HG03575 (cell line): ENCODE measurements at regions not wholly inside any gene's neighbourhood (a gene's known extent, or its start where the extent isn't known, plus 50 kb on each side); places are given as distances from the start of the nearest gene placed in this dataset.
"Not testable (repeated sequence)": the region's sequence is repeated elsewhere in the genome, so short reads cannot be mapped to it uniquely, and the experiment has no call there.

Experiments
- ATAC-seq: cut with Tn5 transposase; IDR thresholded peaks from one replicate; pipeline ENCODE4 v1.9.1; 2021; ENCODE audit not compliant: unreplicated experiment, insufficient number of reproducible peaks, low FRiP score; ENCODE audit errors: extremely low read depth

DNA sequence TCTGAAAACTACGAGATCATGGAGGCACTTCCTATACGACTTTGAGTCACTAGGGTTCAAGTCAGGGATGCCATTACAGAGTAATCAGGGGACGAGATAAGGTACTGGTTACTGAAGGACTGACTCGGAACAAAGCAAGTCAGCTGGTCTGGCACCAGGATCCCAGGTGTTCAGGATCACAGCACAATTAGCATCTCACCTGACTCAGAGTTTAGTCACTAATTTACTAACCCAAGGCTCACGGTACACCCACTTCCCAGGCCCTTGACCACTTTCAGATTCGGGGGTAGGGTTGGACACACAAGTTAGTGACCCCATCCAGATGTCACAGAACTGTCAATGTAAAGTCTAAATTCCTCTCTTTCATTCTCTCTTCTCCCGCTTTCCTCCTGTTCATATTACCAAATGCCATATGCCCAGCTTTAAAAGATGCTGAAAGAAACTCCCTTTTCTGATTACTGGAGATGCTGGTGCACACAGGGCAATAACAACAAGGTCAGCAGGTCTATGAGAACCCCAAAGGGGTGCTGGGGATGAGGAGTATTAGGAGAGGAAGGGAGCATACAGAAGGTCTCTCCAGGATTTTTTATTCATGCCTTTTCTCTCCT lies 657.8 kb downstream of the TLE1 start:
- no peak for ATAC-seq

DNA sequence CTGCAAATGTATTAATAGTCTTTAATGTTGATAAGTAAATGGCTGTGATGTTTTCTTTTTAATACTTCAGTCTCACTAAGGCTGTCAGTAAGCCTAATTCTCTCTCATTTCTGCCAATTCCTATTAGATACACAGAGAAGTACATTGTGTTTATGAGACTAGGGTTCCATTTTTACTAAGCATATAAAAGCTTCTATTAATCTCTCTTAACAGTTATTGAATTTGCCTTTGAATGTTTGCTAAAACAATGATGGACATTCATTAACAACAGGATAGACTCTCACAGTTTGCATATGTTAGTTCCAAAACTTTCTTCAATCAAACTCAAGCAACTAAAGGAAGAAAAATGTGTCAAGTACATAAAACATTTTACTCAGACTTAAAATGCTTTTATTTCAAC lies 659.3 kb downstream of the TLE1 start:
- ATAC-seq = no peak

DNA sequence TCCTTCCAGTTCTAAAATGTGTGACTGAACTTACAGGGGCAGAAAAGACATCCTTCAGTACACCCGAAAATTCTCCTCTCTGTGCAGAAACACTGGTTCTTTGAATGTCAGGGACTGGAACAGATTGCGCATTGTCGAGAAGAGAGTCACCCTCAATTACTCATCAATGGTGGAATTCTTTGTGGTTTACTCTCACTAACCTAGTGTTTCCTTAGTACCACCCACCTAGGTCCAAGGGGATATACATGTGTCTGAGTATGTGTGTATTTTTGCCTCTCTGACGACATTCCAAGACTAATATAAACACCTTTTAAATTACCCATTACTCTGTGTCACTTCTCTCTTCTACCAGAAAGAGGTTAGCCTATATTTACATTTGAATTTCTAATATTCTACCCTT lies 660.8 kb downstream of the TLE1 start:
- no peak for ATAC-seq

DNA sequence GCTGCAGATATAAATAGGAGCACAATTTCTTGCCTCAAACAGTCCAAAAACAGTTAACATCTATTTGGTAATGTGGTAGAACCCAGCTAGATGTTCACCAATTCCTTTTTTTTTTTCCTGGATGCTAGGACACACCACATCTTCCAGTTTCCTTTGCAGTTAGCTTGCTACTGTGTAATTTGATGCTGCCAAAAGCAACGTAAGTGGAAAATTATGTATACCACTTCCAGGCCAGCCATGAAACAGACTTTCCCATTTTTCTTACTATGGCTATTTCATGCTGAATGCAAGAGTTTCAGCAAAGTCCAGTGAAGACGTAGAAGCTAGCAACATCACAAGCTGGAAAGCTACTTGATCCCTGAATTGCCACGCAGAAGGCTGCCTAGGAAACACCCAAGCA lies 667.2 kb downstream of the TLE1 start:
- ATAC-seq = no peak

DNA sequence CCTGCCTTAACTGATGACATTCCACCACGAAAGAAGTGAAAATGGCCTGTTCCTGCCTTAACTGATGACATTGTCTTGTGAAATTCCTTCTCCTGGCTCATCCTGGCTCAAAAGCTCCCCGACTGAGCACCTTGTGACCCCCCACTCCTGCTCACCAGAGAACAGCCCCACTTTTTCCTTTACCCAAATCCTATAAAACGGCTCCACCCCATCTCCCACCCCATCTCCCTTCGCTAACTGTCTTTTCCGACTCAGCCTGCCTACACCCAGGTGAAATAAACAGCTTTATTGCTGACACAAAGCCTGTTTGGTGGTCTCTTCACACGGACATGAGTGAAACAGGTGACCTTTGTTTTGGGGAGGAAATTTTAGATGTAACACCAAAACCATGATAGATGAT lies 674.4 kb downstream of the TLE1 start:
- not testable (repeated sequence) for ATAC-seq

DNA sequence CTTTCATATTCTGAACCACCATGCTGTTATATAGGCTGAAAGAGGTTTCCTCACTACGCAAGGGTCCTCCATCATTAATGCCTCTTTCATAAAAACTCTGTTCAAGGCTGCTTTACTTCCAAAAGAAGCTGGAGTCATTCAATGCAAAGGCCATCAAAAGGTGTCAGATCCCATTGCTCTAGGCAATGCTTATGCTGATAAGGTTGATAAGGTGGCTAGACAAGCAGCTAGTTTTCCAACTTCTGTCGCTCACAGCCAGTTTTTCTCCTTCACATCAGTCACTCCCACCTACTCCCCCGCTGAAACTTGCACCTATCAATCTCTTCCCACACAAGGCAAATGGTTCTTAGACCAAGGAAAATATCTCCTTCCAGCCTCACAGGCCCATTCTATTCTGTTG lies 676.2 kb downstream of the TLE1 start:
- ATAC-seq = not testable (repeated sequence)

DNA sequence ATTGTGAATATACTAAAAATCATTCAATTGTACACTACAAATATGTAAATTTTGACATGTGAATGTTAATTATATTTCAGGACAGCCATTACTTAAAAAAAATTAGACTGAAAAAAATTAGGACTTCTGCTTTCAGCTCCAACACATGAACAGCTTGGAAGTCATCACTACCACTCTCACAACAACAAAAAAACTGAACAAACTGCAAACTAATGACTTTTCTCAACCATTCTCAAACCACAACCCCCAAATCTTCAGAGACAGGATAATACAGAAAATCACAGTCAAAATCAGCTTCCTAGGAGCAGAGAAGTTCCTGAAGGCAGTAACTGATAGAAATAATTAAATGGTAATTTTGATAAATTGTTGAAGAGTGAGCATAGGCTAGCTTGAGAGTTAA lies 686.4 kb downstream of the TLE1 start:
- no peak for ATAC-seq

DNA sequence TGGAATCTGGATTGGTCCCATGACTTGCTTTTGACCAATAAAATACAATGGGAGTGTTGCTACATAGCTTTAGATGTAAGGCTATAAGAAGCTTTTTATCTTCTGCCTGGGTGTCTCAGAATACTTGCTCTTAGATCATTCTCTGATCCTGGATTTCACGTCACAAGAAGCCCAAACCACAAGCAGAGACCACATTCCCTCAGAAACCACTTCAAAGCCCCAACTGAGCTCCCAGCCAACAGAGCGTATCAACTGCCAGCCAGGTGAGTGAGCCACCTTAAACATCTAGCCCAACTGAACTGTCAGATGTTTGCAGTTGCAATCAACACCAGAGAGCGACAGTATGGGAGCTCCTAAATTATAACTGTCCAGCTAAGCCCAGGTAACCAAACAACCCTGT lies 687.1 kb downstream of the TLE1 start:
- no peak for ATAC-seq

DNA sequence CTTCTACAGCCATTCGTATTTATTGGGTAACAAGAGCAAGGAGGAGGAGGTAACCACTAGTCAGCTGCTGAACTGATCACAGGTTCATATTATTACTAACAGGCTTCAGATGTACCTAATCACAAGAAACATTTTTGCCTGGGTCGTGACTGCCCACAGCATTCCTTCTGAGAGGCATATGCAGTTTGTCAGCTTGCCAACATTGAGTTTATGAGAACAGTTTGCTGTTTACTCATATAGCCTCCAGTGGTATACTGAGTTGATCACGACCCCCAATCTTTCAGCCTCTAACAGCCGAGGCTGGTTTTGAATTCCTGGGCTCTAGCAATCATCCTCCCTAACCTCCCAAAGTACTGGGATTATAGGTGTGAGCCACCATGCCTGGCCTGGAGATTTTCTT lies 693.6 kb downstream of the TLE1 start:
- ATAC-seq = no peak

DNA sequence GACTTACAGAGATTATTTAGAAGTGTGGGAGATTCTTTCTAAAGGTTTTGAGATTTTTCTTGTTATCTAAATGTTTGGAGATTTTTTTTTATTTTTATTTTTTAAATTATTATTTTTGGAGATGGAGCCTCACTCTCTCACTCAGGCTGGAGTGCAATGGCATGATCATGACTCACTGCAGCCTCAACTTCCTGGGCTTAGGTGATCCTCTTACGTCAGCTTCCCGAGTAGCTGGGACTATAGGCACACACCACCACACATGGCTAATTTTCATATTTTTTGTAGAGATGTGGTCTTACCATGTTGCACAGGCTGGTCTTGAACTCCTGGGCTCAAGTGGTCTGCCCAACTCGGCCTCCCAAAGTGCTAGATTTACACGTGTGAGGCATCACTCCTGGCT lies 694.5 kb downstream of the TLE1 start:
- ATAC-seq = no peak

DNA sequence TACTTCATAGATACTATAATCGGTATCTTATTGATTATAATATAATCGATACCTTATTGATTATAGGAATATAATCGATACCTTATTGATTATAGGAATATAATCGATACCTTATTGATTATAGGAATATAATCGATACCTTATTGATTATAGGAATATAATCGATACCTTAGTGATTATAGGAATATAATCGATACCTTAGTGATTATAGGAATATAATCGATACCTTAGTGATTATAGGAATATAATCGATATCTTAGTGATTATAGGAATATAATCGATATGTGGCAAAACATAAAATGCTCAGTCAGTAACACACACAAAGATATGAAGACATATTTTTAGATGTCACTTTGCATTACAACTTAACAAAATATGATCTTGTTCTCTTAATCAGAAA lies 703.8 kb downstream of the TLE1 start:
- ATAC-seq = not testable (repeated sequence)

DNA sequence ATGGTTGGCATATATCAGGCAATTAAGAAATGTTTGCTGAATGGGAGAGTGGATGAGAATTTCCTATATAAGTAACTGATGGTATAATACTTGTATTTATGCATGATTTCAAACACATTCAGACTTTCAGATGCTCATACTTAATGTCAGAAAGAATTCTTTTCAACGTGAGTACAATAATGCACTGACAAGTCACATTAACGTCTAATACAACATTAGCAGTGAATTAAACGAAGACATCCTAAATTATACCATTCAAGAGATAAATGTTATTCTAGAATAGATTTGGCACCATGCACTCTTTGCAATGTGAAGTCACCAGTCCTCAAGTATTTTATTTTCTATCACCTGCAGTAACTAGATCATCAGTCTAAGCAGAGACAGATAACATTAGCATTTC lies 712.9 kb downstream of the TLE1 start:
- ATAC-seq = no peak

DNA sequence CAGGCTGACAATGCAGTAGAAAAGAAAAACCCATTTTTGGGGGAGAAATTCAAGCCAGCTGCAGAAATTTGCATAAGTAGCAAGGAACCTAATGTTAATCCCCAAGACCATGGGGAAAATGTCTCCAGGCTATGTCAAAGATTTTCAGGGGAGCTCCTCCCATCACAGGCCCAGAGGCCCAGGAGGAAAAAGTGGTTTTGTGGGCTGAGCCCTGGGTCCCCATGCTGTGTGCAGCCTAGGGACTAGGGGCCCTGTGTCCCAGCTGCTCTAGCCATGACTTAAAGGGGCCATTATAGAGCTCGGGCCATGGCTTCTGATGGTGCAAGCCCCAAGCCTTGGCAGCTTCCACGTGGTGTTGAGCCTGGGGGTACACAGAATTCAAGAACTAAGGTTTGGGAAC lies 719.0 kb downstream of the TLE1 start:
- not testable (repeated sequence) for ATAC-seq

DNA sequence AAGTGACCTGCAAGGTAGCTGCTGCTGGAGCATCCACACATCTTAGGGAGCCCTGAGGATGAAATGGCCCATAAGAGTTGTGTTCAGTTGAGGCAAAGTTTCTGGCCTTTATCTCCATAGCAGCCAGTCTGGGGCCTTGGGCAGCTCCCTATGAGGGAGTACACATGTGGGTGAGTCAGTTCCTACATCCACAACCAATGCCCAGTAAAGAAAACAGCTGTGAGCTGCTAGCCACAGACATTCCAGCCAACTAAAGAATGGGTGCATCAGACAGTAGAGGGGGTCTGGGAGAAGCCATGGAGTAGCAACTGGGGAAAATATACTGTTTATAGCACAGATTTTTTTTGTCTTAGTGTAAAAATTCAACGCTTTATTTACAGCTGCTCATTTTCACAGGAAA lies 720.7 kb downstream of the TLE1 start:
- ATAC-seq = no peak

DNA sequence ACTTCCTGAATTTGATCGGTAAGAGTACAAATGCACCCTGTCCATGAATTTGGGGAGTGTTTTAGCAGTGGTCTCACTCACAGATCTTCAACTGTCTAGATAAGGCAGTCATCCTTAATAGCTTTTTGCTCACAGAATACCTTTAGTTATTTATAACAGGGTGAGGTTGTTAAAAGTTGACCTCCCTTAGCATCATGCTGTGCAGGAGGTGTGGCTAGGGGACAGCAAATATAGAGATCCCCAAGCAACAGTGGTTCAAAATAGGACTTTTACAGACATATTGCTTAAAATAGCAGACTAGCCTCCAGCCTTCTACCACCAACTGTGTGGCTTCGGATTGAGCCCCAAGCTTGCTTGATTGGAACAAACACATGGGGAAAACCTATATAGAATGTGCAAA lies 724.4 kb downstream of the TLE1 start:
- no peak for ATAC-seq

DNA sequence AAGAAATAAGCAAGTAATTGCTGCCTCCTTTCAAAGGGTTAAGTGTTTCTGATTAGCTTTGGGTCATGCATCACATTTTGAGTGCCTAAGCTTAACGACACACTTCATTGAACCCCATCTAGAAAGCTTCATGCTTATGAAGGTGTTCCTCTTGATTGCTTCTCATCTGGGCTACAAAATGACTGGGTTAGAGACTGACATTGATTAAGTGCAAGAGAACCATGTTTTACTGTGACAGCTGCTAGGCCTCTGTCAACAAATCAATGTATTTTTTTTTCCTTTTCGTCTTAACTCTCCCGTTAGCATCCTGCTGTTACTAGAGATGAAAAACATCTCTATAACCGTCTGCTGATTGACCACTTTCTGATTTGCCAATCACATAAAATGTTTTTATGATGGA lies 725.0 kb downstream of the TLE1 start:
- ATAC-seq = no peak

DNA sequence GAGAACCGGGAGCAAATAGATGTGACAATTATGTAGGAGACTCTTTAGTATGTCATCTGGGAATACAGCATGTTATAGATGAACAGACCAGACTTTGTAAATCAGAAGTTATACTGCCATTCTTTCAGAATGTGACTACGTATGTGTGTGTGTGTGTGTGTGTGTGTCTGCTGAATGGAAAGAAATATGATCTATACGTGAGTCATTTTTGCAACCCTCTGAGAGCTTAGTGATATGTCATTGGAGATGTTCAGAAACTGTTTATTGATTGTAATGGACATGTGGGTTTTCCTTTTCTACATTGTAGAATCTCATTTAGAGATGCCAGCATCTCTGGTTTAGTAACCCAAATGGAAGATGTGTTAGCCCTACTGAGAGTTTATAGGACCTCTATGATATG lies 731.5 kb downstream of the TLE1 start:
- no peak for ATAC-seq

DNA sequence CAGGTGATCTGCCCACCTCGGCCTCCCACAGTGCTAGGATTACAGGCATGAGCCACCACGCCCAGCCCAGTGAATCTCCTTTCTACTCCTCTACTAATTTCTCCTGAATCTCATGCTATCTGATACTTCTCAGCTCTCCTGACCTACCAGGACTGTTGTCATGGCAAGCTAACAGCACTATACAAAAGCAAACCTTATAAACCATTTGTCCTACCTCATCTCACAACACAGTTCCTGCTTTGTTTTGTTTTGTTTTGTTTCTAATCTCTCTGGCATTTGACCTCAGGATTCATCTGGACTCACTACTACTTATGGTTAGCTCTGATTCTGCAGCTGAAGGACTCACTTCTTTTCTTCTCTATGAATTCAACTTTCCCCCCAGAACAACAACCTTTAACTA lies 734.8 kb downstream of the TLE1 start:
- ATAC-seq = no peak

DNA sequence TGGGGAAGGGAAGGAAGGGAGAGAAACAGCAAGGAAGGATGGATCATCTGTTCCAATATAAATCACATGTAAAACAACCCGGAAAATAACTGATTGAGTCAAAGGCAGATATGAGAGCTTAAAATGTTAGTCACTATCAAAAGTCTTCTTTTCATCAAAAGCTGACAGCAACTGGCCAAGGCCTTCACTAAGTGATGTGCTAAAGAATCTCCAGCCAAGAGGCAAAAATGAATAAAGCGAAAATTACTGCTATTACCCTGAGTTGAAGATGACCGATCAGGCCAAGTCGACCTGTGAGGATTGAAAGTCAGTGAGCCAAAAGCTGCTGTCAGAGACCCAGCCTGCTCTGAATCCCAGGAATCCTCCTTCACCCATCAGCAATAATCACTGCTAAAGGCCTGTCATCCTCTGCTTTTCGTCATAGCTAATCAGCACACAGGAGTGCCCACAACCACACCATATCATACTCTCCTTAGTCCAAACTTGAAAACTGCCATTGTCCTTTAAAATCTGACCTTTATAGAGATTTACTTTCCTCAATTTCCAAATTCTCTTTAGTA lies 736.9 kb downstream of the TLE1 start:
- no peak for ATAC-seq

DNA sequence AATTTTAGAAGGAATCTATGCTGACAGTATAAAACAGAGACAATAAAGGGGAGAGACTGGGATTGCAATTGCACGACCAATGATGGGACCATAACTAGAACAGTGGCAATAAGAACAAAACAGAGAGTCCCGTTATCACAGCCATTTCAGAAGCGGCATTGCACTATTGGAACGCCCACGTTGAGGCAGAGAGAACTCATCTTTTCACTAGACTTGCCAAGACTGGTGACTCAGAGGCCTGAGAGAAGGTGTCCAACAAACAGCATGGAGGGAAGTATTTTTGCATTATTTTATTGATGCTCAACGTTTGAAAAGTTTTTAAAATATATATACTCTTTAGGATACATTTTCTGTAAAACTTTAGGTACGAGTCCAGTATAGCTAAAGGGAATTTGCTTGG lies 737.7 kb downstream of the TLE1 start:
- ATAC-seq = no peak

DNA sequence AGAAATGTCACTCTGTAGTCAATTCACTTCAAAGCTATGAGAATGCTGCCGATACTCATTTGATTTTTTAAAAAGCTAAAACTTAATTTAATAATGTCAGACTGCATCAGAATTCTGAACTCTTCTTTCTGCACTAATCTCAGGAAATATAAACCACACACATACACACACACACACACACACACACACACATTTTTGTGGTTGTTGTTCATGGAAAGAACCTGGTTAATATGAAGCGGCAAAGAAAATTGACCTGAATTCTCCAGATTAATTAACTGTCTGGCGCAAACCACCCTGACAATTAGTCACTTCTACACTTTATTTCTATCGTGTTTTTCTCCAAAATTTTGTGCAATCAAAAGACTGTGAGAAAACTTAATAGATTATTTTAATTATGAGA lies 740.5 kb downstream of the TLE1 start:
- ATAC-seq = no peak
